ENCODE measurements at regions not wholly inside any gene's neighbourhood (a gene's known extent, or its start where the extent isn't known, plus 50 kb on each side); places are given as distances from the start of the nearest gene placed in this dataset.

GRCh38 chr5:126053630-126054029 is 369.6 kb upstream of the GRAMD2B start:
- H4K20me1 ChIP-seq (ENCODE audit: insufficient read depth, low read length): no peaks in the 10 kb centered on the region
- intact Hi-C loops (cut with micrococcal nuclease; ENCODE audit: unreplicated experiment): no loop called here
- H3K4me1 ChIP-seq (ENCODE audit: insufficient read depth, low read length, poor library complexity, severe bottlenecking): no peaks in the 10 kb centered on the region
- no peaks in the 10 kb centered on the region for H3K36me3 ChIP-seq (ENCODE audit: insufficient read depth, low read length)
- H3K9me2 ChIP-seq (ENCODE audit: insufficient read depth, low read length): no peaks in the 10 kb centered on the region
- no peak overlapping the region for H3K27ac ChIP-seq (ENCODE audit: low read depth, low read length, poor library complexity, severe bottlenecking)
- H3K9me3 ChIP-seq (ENCODE audit: low read length): no peaks in the 10 kb centered on the region
- no peaks in the 10 kb centered on the region for H3K79me2 ChIP-seq (ENCODE audit: insufficient read depth, low read depth, low read length)
- no peak overlapping the region for H3K4me3 ChIP-seq (ENCODE audit: low read depth, low read length, poor library complexity, severe bottlenecking)
- H3K4me2 ChIP-seq (ENCODE audit: low read length): no peak overlapping the region
- CTCF ChIA-PET (ENCODE audit: unreplicated experiment): no interaction called here
- no peak overlapping the region for H2AFZ ChIP-seq (ENCODE audit: low read length)
- no peak for TF ChIP-seq EZH2phosphoT487 (IDR thresholded peaks at IDR 0.05; ENCODE audit: borderline replicate concordance, low read depth, low read length)
- TF ChIP-seq CTCF (conservative IDR thresholded peaks at IDR 0.05; ENCODE audit: low read length): no peak
- no peak for DNase-seq (ENCODE audit: low spot score)
- no TSS peak for BruUV-seq (replicated peaks)
- POLR2A ChIA-PET: no interaction called here

- DNase-seq (ENCODE audit: low spot score): no peak
- H3K79me2 ChIP-seq (ENCODE audit: insufficient read depth, low read depth, low read length): no peaks in the 10 kb centered on the region
- H3K27ac ChIP-seq (ENCODE audit: low read depth, low read length, poor library complexity, severe bottlenecking): no peak overlapping the region
- POLR2A ChIA-PET: no interaction called here
- H3K4me3 ChIP-seq (ENCODE audit: low read depth, low read length, poor library complexity, severe bottlenecking): no peak overlapping the region
- BruUV-seq (replicated peaks): no TSS peak
- CTCF ChIA-PET (ENCODE audit: unreplicated experiment): no interaction called here
- H3K9me3 ChIP-seq (ENCODE audit: low read length): no peaks in the 10 kb centered on the region
- H3K4me1 ChIP-seq (ENCODE audit: insufficient read depth, low read length, poor library complexity, severe bottlenecking): no peaks in the 10 kb centered on the region
- H3K9me2 ChIP-seq (ENCODE audit: insufficient read depth, low read length): no peaks in the 10 kb centered on the region
- H2AFZ ChIP-seq (ENCODE audit: low read length): no peak overlapping the region
- H4K20me1 ChIP-seq (ENCODE audit: insufficient read depth, low read length): no peaks in the 10 kb centered on the region
- no peak overlapping the region for H3K4me2 ChIP-seq (ENCODE audit: low read length)
- no peaks in the 10 kb centered on the region for H3K36me3 ChIP-seq (ENCODE audit: insufficient read depth, low read length)
- intact Hi-C loops (cut with micrococcal nuclease; ENCODE audit: unreplicated experiment): no loop called here
- TF ChIP-seq CTCF (conservative IDR thresholded peaks at IDR 0.05; ENCODE audit: low read length) (no peak), EZH2phosphoT487 (IDR thresholded peaks at IDR 0.05; ENCODE audit: borderline replicate concordance, low read depth, low read length) (no peak)
Observed at GRCh38 chr5:126054577-126055347, 368.4 kb upstream of the GRAMD2B start.

- BruUV-seq (replicated peaks): no TSS peak
- H3K27ac ChIP-seq (ENCODE audit: low read depth, low read length, poor library complexity, severe bottlenecking): no peak overlapping the region
- intact Hi-C loops (cut with micrococcal nuclease; ENCODE audit: unreplicated experiment): no loop called here
- H3K4me1 ChIP-seq (ENCODE audit: insufficient read depth, low read length, poor library complexity, severe bottlenecking): no peaks in the 10 kb centered on the region
- no peaks in the 10 kb centered on the region for H3K9me2 ChIP-seq (ENCODE audit: insufficient read depth, low read length)
- no peak overlapping the region for H3K4me2 ChIP-seq (ENCODE audit: low read length)
- no peaks in the 10 kb centered on the region for H4K20me1 ChIP-seq (ENCODE audit: insufficient read depth, low read length)
- H3K79me2 ChIP-seq (ENCODE audit: insufficient read depth, low read depth, low read length): no peaks in the 10 kb centered on the region
- H3K9me3 ChIP-seq (ENCODE audit: low read length): no peaks in the 10 kb centered on the region
- no peaks in the 10 kb centered on the region for H3K36me3 ChIP-seq (ENCODE audit: insufficient read depth, low read length)
- no peak overlapping the region for H3K4me3 ChIP-seq (ENCODE audit: low read depth, low read length, poor library complexity, severe bottlenecking)
- no peak for DNase-seq (ENCODE audit: low spot score)
- no peak overlapping the region for H2AFZ ChIP-seq (ENCODE audit: low read length)
- TF ChIP-seq CTCF (conservative IDR thresholded peaks at IDR 0.05; ENCODE audit: low read length) (no peak), EZH2phosphoT487 (IDR thresholded peaks at IDR 0.05; ENCODE audit: borderline replicate concordance, low read depth, low read length) (no peak)
- CTCF ChIA-PET (ENCODE audit: unreplicated experiment): no interaction called here
- POLR2A ChIA-PET: interaction anchor here (0.7 kb wide), 1 partner anchor 381 kb away, joined by 3 read pairs; no protein-coding TSS in a partner anchor
Observed at GRCh38 chr5:126055348-126055729, 367.9 kb upstream of the GRAMD2B start.
